ENCODE measurements at regions not wholly inside any gene's neighbourhood (a gene's known extent, or its start where the extent isn't known, plus 50 kb on each side); places are given as distances from the start of the nearest gene placed in this dataset.

GRCh38 chr4:63632858-63633257 lies 776.4 kb downstream of the TECRL start:
- TF ChIP-seq EZH2 (IDR thresholded peaks at IDR 0.05; ENCODE audit: low read depth, unreplicated experiment): no peak
- no peak for TF ChIP-seq POLR2AphosphoS5 (IDR thresholded peaks at IDR 0.05; ENCODE audit: low read depth)
- TF ChIP-seq, protein P1, sequence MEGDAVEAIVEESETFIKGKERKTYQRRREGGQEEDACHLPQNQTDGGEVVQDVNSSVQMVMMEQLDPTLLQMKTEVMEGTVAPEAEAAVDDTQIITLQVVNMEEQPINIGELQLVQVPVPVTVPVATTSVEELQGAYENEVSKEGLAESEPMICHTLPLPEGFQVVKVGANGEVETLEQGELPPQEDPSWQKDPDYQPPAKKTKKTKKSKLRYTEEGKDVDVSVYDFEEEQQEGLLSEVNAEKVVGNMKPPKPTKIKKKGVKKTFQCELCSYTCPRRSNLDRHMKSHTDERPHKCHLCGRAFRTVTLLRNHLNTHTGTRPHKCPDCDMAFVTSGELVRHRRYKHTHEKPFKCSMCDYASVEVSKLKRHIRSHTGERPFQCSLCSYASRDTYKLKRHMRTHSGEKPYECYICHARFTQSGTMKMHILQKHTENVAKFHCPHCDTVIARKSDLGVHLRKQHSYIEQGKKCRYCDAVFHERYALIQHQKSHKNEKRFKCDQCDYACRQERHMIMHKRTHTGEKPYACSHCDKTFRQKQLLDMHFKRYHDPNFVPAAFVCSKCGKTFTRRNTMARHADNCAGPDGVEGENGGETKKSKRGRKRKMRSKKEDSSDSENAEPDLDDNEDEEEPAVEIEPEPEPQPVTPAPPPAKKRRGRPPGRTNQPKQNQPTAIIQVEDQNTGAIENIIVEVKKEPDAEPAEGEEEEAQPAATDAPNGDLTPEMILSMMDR (conservative IDR thresholded peaks at IDR 0.05; ENCODE audit: low read depth in 2 of 2): no peak
- TF ChIP-seq CREB1 (CRISPR knock-in tag; IDR thresholded peaks at IDR 0.05; ENCODE audit: low read depth): no peak
